DMS 273 treated with DMSO at 0.1 percent for 48 hours (cell line): ENCODE measurements at regions not wholly inside any gene's neighbourhood (a gene's known extent, or its start where the extent isn't known, plus 50 kb on each side); places are given as distances from the start of the nearest gene placed in this dataset.

Experiments
- DNase-seq: peaks from one replicate; lab custom pipeline; 2025; lab: John Stamatoyannopoulos, UW

GRCh38 chr1:37389327-37389726 lies 85.1 kb upstream of the ZC3H12A start:
- DNase-seq: no peak

GRCh38 chr1:37391211-37392011 lies 83.0 kb upstream of the ZC3H12A start:
- peak; percentile 20 for DNase-seq

- DNase-seq: no peak
Observed at GRCh38 chr1:37392051-37392450, 82.3 kb upstream of the ZC3H12A start.

- DNase-seq: no peak
Observed at GRCh38 chr1:37393173-37394120, 80.9 kb upstream of the ZC3H12A start.

GRCh38 chr1:37394574-37395464 lies 79.6 kb upstream of the ZC3H12A start:
- no peak for DNase-seq

GRCh38 chr1:37398096-37398495 lies 76.3 kb upstream of the ZC3H12A start:
- DNase-seq: no peak

- no peak for DNase-seq
Observed at GRCh38 chr1:37399205-37399604, 75.2 kb upstream of the ZC3H12A start.

- DNase-seq: no peak
Observed at GRCh38 chr1:37399830-37400464, 74.4 kb upstream of the ZC3H12A start.

- DNase-seq: no peak
Observed at GRCh38 chr1:37400466-37401225, 73.7 kb upstream of the ZC3H12A start.

GRCh38 chr1:37403166-37403565 lies 71.2 kb upstream of the ZC3H12A start:
- DNase-seq: no peak

- no peak for DNase-seq
Observed at GRCh38 chr1:37404711-37405110, 69.7 kb upstream of the ZC3H12A start.

GRCh38 chr1:37410105-37410504 lies 64.3 kb upstream of the ZC3H12A start:
- DNase-seq: no peak

- no peak for DNase-seq
Observed at GRCh38 chr1:37410815-37411214, 63.6 kb upstream of the ZC3H12A start.

GRCh38 chr1:37415611-37416244 lies 58.7 kb upstream of the ZC3H12A start:
- no peak for DNase-seq

GRCh38 chr1:37420456-37420855 lies 53.9 kb upstream of the ZC3H12A start:
- DNase-seq: no peak

- no peak for DNase-seq
Observed at GRCh38 chr1:37423810-37424209, 50.6 kb upstream of the ZC3H12A start.

- DNase-seq: no peak
Observed at GRCh38 chr1:37424523-37424922, 49.9 kb upstream of the ZC3H12A start.
